WTC11 (cell line): ENCODE measurements at regions not wholly inside any gene's neighbourhood (a gene's known extent, or its start where the extent isn't known, plus 50 kb on each side); places are given as distances from the start of the nearest gene placed in this dataset.

Experiments used
- ATAC-seq: fragments of 200-7000 bp; cut with Tn5 transposase; 2 replicates; pipeline ENCODE4 v1.10.0; 2021; ENCODE audit warnings: mild to moderate bottlenecking, moderate library complexity
- CTCF ChIA-PET: fragments of 300-600 bp; sonication (Branson Sonifier 250); formaldehyde crosslinking; loops from one replicate; lab custom pipeline; 2021; ENCODE audit warnings: antibody characterized with exemption; lab: Charles Lee
- POLR2A ChIA-PET: fragments of 350-600 bp; sonication (Branson Sonifier 250); formaldehyde crosslinking; loops from one replicate; lab custom pipeline; 2021; ENCODE audit warnings: antibody characterized with exemption; lab: Charles Lee
- DNase-seq: peaks from one replicate; pipeline ENCODE4 v3.0.0; 2021; ENCODE audit warnings: low spot score
- H3K27ac Mint-ChIP-seq: 2 replicates; pipeline ENCODE4 v1.8.0; 2021; ENCODE audit warnings: mixed read lengths
- H3K27me3 Mint-ChIP-seq: 2 replicates; pipeline ENCODE4 v1.8.0; 2021; ENCODE audit warnings: low read depth, mild to moderate bottlenecking, moderate library complexity, mixed read lengths
- H3K36me3 Mint-ChIP-seq: 2 replicates; pipeline ENCODE4 v1.8.0; 2021; ENCODE audit warnings: mixed read lengths
- H3K4me1 Mint-ChIP-seq: 2 replicates; pipeline ENCODE4 v1.8.0; 2022; ENCODE audit warnings: mixed read lengths
- H3K4me3 Mint-ChIP-seq: 2 replicates; pipeline ENCODE4 v1.8.0; 2021; ENCODE audit warnings: mild to moderate bottlenecking, moderate library complexity, mixed read lengths
- H3K9me3 Mint-ChIP-seq: 2 replicates; pipeline ENCODE4 v1.8.0; 2021; ENCODE audit warnings: mixed read lengths
- CBFB ChIP-seq: sonication (generic); formaldehyde crosslinking; IDR thresholded peaks from 2 replicates; pipeline ENCODE4 v1.8.1; 2022; ENCODE audit warnings: mild to moderate bottlenecking, low read depth, missing genetic modification reagents
- ELF4 ChIP-seq: sonication (generic); formaldehyde crosslinking; IDR thresholded peaks from 2 replicates; pipeline ENCODE4 v1.8.1; 2022; ENCODE audit warnings: low read depth, mild to moderate bottlenecking, moderate library complexity, missing genetic modification reagents
- ESRRA ChIP-seq: sonication (generic); formaldehyde crosslinking; IDR thresholded peaks from 2 replicates; pipeline ENCODE4 v1.8.1; 2022; ENCODE audit warnings: mild to moderate bottlenecking, missing genetic modification reagents, borderline replicate concordance
- FOXJ3 ChIP-seq: sonication (generic); formaldehyde crosslinking; IDR thresholded peaks from 2 replicates; pipeline ENCODE4 v1.9.0; 2021; ENCODE audit warnings: missing genetic modification reagents, mild to moderate bottlenecking, borderline replicate concordance
- GABPB1 ChIP-seq: sonication (generic); formaldehyde crosslinking; IDR thresholded peaks from 2 replicates; pipeline ENCODE4 v1.8.1; 2023; ENCODE audit warnings: mild to moderate bottlenecking, missing genetic modification reagents
- IRF2 ChIP-seq: sonication (generic); formaldehyde crosslinking; IDR thresholded peaks from 2 replicates; pipeline ENCODE4 v1.8.0; 2022; ENCODE audit warnings: low read depth, missing genetic modification reagents, borderline replicate concordance
- JUN ChIP-seq: sonication (generic); formaldehyde crosslinking; IDR thresholded peaks from 2 replicates; pipeline ENCODE4 v1.8.0; 2023; ENCODE audit warnings: mild to moderate bottlenecking, missing genetic modification reagents
- MXD4 ChIP-seq: fragments of 250-450 bp; sonication (Bioruptor Pico); IDR thresholded peaks from 2 replicates; pipeline ENCODE4 v1.8.0; 2021; ENCODE audit warnings: mild to moderate bottlenecking, moderate library complexity, borderline replicate concordance
- NR3C1 ChIP-seq: sonication (generic); formaldehyde crosslinking; conservative IDR thresholded peaks from 2 replicates; pipeline ENCODE4 v1.8.1; 2023; ENCODE audit warnings: low read depth, mild to moderate bottlenecking, missing genetic modification reagents
- PRRX2 ChIP-seq: fragments of 250-450 bp; sonication (Bioruptor Pico); IDR thresholded peaks from 2 replicates; pipeline ENCODE4 v1.8.0; 2021; ENCODE audit warnings: mild to moderate bottlenecking
- TEAD4 ChIP-seq: sonication (generic); formaldehyde crosslinking; IDR thresholded peaks from 2 replicates; pipeline ENCODE4 v1.8.0; 2022; ENCODE audit warnings: mild to moderate bottlenecking, missing genetic modification reagents
- ZNF232 ChIP-seq: sonication (generic); formaldehyde crosslinking; IDR thresholded peaks from 2 replicates; pipeline ENCODE4 v1.8.0; 2022; ENCODE audit warnings: mild to moderate bottlenecking, missing genetic modification reagents
- ZNF423 ChIP-seq: fragments of 250-450 bp; sonication (Bioruptor Pico); IDR thresholded peaks from 2 replicates; pipeline ENCODE4 v2.1.2; 2022; ENCODE audit warnings: mild to moderate bottlenecking, moderate library complexity
- ZNF671 ChIP-seq: fragments of 250-450 bp; sonication (Bioruptor Pico); IDR thresholded peaks from 2 replicates; pipeline ENCODE4 v1.8.0; 2021; ENCODE audit warnings: mild to moderate bottlenecking
- TF ChIP-seq, protein P1 (sequence below): sonication (generic); formaldehyde crosslinking; IDR thresholded peaks from 2 replicates; pipeline ENCODE4 v1.8.0; 2022; ENCODE audit warnings: mild to moderate bottlenecking, missing genetic modification reagents
- TF ChIP-seq, protein P2 (sequence below): sonication (generic); formaldehyde crosslinking; IDR thresholded peaks from 2 replicates; pipeline ENCODE4 v1.8.1; 2023; ENCODE audit warnings: mild to moderate bottlenecking, missing genetic modification reagents, borderline replicate concordance
- TF ChIP-seq, protein P3 (sequence below): fragments of 250-450 bp; sonication (Bioruptor Pico); IDR thresholded peaks from 2 replicates; pipeline ENCODE4 v1.9.0; 2021; ENCODE audit warnings: moderate library complexity, mild to moderate bottlenecking, inconsistent platforms, borderline replicate concordance
- TF ChIP-seq, protein P4 (sequence below): sonication (generic); formaldehyde crosslinking; IDR thresholded peaks from 2 replicates; pipeline ENCODE4 v1.8.0; 2022; ENCODE audit warnings: mild to moderate bottlenecking, missing genetic modification reagents
- TF ChIP-seq, protein P5 (sequence below): fragments of 250-450 bp; sonication (Bioruptor Pico); IDR thresholded peaks from 2 replicates; pipeline ENCODE4 v2.1.2; 2022; ENCODE audit warnings: mild to moderate bottlenecking, moderate library complexity
- TF ChIP-seq, protein P6 (sequence below): sonication (generic); formaldehyde crosslinking; IDR thresholded peaks from 2 replicates; pipeline ENCODE4 v1.8.1; 2023; ENCODE audit warnings: mild to moderate bottlenecking, missing genetic modification reagents
- TF ChIP-seq, protein P7 (sequence below): sonication (generic); formaldehyde crosslinking; conservative IDR thresholded peaks from 2 replicates; pipeline ENCODE4 v1.8.1; 2023; ENCODE audit warnings: mild to moderate bottlenecking, low read depth, missing genetic modification reagents, moderate library complexity
- TF ChIP-seq, protein P8 (sequence below): sonication (generic); formaldehyde crosslinking; IDR thresholded peaks from 2 replicates; pipeline ENCODE4 v1.8.0; 2022; ENCODE audit warnings: mild to moderate bottlenecking, missing genetic modification reagents

DNA sequence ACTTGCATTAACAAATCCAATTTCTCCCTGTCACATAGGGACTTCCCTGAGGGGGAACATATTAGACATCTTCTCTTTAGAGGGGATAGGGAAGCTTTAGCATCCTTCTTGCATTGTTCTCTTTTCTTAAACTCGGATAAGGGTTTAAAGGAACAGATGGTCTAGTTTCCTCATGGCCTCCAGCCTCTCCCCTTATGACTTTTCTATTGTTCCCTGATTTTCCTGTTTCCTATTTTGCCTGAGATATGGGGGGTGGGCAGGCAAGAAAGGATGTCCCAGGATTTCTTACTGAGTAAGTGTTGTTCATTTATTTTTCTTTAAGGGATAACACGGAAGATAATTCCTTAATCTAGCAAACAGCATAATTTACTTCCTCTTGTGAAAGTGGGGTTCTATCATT lies 107.7 kb upstream of the MAGEE2 start (continued):
- TF ChIP-seq FOXJ3 (CRISPR knock-in tag) (no peak), CBFB (CRISPR knock-in tag) (no peak), GABPB1 (no peak), IRF2 (no peak), PRRX2 (no peak), TEAD4 (CRISPR knock-in tag) (no peak), JUN (CRISPR knock-in tag) (no peak)
- TF ChIP-seq, protein P1, sequence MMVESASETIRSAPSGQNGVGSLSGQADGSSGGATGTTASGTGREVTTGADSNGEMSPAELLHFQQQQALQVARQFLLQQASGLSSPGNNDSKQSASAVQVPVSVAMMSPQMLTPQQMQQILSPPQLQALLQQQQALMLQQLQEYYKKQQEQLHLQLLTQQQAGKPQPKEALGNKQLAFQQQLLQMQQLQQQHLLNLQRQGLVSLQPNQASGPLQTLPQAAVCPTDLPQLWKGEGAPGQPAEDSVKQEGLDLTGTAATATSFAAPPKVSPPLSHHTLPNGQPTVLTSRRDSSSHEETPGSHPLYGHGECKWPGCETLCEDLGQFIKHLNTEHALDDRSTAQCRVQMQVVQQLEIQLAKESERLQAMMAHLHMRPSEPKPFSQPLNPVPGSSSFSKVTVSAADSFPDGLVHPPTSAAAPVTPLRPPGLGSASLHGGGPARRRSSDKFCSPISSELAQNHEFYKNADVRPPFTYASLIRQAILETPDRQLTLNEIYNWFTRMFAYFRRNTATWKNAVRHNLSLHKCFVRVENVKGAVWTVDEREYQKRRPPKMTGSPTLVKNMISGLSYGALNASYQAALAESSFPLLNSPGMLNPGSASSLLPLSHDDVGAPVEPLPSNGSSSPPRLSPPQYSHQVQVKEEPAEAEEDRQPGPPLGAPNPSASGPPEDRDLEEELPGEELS (CRISPR knock-in tag): no peak

DNA sequence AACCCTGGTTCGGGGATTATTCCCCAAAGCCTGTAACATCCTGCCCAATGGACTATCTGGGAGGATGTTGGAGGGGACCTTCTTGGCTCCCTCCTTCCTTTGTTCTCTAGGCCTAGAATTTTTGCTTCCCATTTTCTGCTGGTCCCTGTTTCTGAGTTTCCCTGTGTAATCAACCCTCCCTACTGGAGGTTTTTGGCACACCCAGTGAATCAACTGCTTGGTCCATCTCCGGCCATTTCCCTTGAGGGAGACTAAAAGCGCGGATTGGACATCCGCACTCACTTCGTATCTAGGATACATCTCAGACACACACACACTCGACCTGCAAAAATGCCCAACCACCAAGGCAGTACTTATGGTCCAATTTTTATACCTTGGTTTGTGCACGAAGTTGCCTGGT lies 108.2 kb upstream of the MAGEE2 start:
- Mint-ChIP-seq H3K4me3 (no peak overlapping the region), H3K27ac (no peak overlapping the region), H3K27me3 (no peaks in the 10 kb centered on the region), H3K36me3 (no peaks in the 10 kb centered on the region), H3K4me1 (no peaks in the 10 kb centered on the region), H3K9me3 (no peaks in the 10 kb centered on the region)
- DNase-seq (no peak), ATAC-seq (no peak)
- ChIA-PET CTCF (no interaction called here), POLR2A (no interaction called here)
- TF ChIP-seq ZNF671: no peak
- no peak for TF ChIP-seq ZNF423 (CRISPR knock-in tag)
- TF ChIP-seq, protein P2, sequence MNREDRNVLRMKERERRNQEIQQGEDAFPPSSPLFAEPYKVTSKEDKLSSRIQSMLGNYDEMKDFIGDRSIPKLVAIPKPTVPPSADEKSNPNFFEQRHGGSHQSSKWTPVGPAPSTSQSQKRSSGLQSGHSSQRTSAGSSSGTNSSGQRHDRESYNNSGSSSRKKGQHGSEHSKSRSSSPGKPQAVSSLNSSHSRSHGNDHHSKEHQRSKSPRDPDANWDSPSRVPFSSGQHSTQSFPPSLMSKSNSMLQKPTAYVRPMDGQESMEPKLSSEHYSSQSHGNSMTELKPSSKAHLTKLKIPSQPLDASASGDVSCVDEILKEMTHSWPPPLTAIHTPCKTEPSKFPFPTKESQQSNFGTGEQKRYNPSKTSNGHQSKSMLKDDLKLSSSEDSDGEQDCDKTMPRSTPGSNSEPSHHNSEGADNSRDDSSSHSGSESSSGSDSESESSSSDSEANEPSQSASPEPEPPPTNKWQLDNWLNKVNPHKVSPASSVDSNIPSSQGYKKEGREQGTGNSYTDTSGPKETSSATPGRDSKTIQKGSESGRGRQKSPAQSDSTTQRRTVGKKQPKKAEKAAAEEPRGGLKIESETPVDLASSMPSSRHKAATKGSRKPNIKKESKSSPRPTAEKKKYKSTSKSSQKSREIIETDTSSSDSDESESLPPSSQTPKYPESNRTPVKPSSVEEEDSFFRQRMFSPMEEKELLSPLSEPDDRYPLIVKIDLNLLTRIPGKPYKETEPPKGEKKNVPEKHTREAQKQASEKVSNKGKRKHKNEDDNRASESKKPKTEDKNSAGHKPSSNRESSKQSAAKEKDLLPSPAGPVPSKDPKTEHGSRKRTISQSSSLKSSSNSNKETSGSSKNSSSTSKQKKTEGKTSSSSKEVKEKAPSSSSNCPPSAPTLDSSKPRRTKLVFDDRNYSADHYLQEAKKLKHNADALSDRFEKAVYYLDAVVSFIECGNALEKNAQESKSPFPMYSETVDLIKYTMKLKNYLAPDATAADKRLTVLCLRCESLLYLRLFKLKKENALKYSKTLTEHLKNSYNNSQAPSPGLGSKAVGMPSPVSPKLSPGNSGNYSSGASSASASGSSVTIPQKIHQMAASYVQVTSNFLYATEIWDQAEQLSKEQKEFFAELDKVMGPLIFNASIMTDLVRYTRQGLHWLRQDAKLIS (CRISPR knock-in tag): no peak
- TF ChIP-seq, protein P3, sequence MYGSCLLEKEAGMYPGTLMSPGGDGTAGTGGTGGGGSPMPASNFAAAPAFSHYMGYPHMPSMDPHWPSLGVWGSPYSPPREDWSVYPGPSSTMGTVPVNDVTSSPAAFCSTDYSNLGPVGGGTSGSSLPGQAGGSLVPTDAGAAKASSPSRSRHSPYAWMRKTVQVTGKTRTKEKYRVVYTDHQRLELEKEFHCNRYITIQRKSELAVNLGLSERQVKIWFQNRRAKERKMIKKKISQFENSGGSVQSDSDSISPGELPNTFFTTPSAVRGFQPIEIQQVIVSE (CRISPR knock-in tag): no peak
- TF ChIP-seq, protein P4, sequence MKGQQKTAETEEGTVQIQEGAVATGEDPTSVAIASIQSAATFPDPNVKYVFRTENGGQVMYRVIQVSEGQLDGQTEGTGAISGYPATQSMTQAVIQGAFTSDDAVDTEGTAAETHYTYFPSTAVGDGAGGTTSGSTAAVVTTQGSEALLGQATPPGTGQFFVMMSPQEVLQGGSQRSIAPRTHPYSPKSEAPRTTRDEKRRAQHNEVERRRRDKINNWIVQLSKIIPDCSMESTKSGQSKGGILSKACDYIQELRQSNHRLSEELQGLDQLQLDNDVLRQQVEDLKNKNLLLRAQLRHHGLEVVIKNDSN (CRISPR knock-in tag): no peak
- no peak for TF ChIP-seq PRRX2
- TF ChIP-seq MXD4 (CRISPR knock-in tag): no peak
- TF ChIP-seq, protein P5, sequence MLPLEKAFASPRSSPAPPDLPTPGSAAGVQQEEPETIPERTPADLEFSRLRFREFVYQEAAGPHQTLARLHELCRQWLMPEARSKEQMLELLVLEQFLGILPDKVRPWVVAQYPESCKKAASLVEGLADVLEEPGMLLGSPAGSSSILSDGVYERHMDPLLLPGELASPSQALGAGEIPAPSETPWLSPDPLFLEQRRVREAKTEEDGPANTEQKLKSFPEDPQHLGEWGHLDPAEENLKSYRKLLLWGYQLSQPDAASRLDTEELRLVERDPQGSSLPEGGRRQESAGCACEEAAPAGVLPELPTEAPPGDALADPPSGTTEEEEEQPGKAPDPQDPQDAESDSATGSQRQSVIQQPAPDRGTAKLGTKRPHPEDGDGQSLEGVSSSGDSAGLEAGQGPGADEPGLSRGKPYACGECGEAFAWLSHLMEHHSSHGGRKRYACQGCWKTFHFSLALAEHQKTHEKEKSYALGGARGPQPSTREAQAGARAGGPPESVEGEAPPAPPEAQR (CRISPR knock-in tag): no peak
- TF ChIP-seq, protein P6, sequence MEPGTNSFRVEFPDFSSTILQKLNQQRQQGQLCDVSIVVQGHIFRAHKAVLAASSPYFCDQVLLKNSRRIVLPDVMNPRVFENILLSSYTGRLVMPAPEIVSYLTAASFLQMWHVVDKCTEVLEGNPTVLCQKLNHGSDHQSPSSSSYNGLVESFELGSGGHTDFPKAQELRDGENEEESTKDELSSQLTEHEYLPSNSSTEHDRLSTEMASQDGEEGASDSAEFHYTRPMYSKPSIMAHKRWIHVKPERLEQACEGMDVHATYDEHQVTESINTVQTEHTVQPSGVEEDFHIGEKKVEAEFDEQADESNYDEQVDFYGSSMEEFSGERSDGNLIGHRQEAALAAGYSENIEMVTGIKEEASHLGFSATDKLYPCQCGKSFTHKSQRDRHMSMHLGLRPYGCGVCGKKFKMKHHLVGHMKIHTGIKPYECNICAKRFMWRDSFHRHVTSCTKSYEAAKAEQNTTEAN: no peak
- no peak for TF ChIP-seq NR3C1 (CRISPR knock-in tag)
- no peak for TF ChIP-seq ZNF232 (CRISPR knock-in tag)
- TF ChIP-seq ELF4: no peak
- no peak for TF ChIP-seq ESRRA (CRISPR knock-in tag)
- TF ChIP-seq, protein P1 (CRISPR knock-in tag): no peak
- TF ChIP-seq, protein P7, sequence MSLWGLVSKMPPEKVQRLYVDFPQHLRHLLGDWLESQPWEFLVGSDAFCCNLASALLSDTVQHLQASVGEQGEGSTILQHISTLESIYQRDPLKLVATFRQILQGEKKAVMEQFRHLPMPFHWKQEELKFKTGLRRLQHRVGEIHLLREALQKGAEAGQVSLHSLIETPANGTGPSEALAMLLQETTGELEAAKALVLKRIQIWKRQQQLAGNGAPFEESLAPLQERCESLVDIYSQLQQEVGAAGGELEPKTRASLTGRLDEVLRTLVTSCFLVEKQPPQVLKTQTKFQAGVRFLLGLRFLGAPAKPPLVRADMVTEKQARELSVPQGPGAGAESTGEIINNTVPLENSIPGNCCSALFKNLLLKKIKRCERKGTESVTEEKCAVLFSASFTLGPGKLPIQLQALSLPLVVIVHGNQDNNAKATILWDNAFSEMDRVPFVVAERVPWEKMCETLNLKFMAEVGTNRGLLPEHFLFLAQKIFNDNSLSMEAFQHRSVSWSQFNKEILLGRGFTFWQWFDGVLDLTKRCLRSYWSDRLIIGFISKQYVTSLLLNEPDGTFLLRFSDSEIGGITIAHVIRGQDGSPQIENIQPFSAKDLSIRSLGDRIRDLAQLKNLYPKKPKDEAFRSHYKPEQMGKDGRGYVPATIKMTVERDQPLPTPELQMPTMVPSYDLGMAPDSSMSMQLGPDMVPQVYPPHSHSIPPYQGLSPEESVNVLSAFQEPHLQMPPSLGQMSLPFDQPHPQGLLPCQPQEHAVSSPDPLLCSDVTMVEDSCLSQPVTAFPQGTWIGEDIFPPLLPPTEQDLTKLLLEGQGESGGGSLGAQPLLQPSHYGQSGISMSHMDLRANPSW (CRISPR knock-in tag): no peak
- TF ChIP-seq, protein P8, sequence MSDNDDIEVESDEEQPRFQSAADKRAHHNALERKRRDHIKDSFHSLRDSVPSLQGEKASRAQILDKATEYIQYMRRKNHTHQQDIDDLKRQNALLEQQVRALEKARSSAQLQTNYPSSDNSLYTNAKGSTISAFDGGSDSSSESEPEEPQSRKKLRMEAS (CRISPR knock-in tag): no peak
